H9 (cell line): ENCODE measurements at regions not wholly inside any gene's neighbourhood (a gene's known extent, or its start where the extent isn't known, plus 50 kb on each side); places are given as distances from the start of the nearest gene placed in this dataset.

Source experiments
- DNase-seq: peaks from one replicate; pipeline ENCODE4 v3.0.0-alpha.2; 2017
- H2AFZ ChIP-seq: one replicate; pipeline ENCODE4 v1.6.1; 2013; ENCODE audit warnings: mild to moderate bottlenecking, low read length, control low read depth, moderate library complexity
- H2AK5ac ChIP-seq: 2 replicates; pipeline ENCODE4 v1.6.1; 2013; ENCODE audit warnings: low read length, control low read depth, mixed read lengths; ENCODE audit not compliant: insufficient read length
- H2BK120ac ChIP-seq: one replicate; pipeline ENCODE4 v1.6.1; 2013; ENCODE audit warnings: low read depth, mild to moderate bottlenecking, low read length, control low read depth, inconsistent platforms; ENCODE audit not compliant: poor library complexity, severe bottlenecking
- H2BK12ac ChIP-seq: 2 replicates; pipeline ENCODE4 v1.6.1; 2013; ENCODE audit warnings: low read length, control low read depth, mixed read lengths, low read depth; ENCODE audit not compliant: insufficient read length
- H2BK15ac ChIP-seq: 2 replicates; pipeline ENCODE4 v1.6.1; 2013; ENCODE audit warnings: low read depth, low read length, control low read depth
- H2BK20ac ChIP-seq: one replicate; pipeline ENCODE4 v1.6.1; 2013; ENCODE audit warnings: low read depth, mild to moderate bottlenecking, low read length, control low read depth, inconsistent platforms; ENCODE audit not compliant: poor library complexity, severe bottlenecking
- H2BK5ac ChIP-seq: 2 replicates; pipeline ENCODE4 v1.6.1; 2013; ENCODE audit warnings: low read length, control low read depth, mixed read lengths; ENCODE audit not compliant: insufficient read length
- H3K14ac ChIP-seq: 2 replicates; pipeline ENCODE4 v1.6.1; 2013; ENCODE audit warnings: low read length, control low read depth; ENCODE audit not compliant: insufficient read depth
- H3K18ac ChIP-seq: 2 replicates; pipeline ENCODE4 v1.6.1; 2013; ENCODE audit warnings: low read depth, mild to moderate bottlenecking, mixed read lengths, low read length, control low read depth; ENCODE audit not compliant: insufficient read length
- H3K23ac ChIP-seq: 2 replicates; pipeline ENCODE4 v1.6.1; 2013; ENCODE audit warnings: low read length, control low read depth, mixed read lengths, low read depth; ENCODE audit not compliant: insufficient read length
- H3K23me2 ChIP-seq: 2 replicates; pipeline ENCODE4 v1.6.1; 2013; ENCODE audit warnings: low read depth, mild to moderate bottlenecking, mixed read lengths, low read length, control low read depth; ENCODE audit not compliant: insufficient read length, poor library complexity, severe bottlenecking
- H3K27ac ChIP-seq: 2 replicates; pipeline ENCODE4 v1.5.1; 2013; ENCODE audit warnings: low read length, control low read depth, mixed read lengths, low read depth; ENCODE audit not compliant: insufficient read length
- H3K27me3 ChIP-seq: 2 replicates; pipeline ENCODE4 v1.6.1; 2013; ENCODE audit warnings: low read length, control low read depth, inconsistent platforms; ENCODE audit not compliant: insufficient read depth
- H3K4ac ChIP-seq: 2 replicates; pipeline ENCODE4 v1.6.1; 2013; ENCODE audit warnings: low read depth, mild to moderate bottlenecking, control low read depth, inconsistent platforms, low read length, moderate library complexity
- H3K4me1 ChIP-seq: 2 replicates; pipeline ENCODE4 v1.6.1; 2013; ENCODE audit warnings: low read length, control low read depth, inconsistent platforms; ENCODE audit not compliant: insufficient read depth
- H3K4me2 ChIP-seq: 2 replicates; pipeline ENCODE4 v1.6.1; 2013; ENCODE audit warnings: low read length, control low read depth, mixed read lengths; ENCODE audit not compliant: insufficient read length, insufficient read depth
- H3K56ac ChIP-seq: 2 replicates; pipeline ENCODE4 v1.6.1; 2013; ENCODE audit warnings: low read depth, mild to moderate bottlenecking, mixed read lengths, low read length, control low read depth; ENCODE audit not compliant: insufficient read length
- H3K79me1 ChIP-seq: 2 replicates; pipeline ENCODE4 v1.6.1; 2013; ENCODE audit warnings: low read depth, mild to moderate bottlenecking, moderate library complexity, low read length, control low read depth, inconsistent platforms; ENCODE audit not compliant: insufficient read depth, poor library complexity, severe bottlenecking
- H3K79me2 ChIP-seq: 2 replicates; pipeline ENCODE4 v1.6.1; 2013; ENCODE audit warnings: low read length, control low read depth, inconsistent platforms; ENCODE audit not compliant: insufficient read depth
- H3K9ac ChIP-seq: 2 replicates; pipeline ENCODE4 v1.6.1; 2013; ENCODE audit warnings: low read length, control low read depth, mixed read lengths; ENCODE audit not compliant: insufficient read length; ENCODE audit errors: extremely low read depth
- H3K9me3 ChIP-seq: one replicate; pipeline ENCODE4 v1.6.1; 2013; ENCODE audit warnings: low read depth, low read length, inconsistent platforms; ENCODE audit not compliant: control insufficient read depth
- H3T11ph ChIP-seq: one replicate; pipeline ENCODE4 v1.6.1; 2013; ENCODE audit warnings: mild to moderate bottlenecking, low read length, control low read depth, inconsistent platforms
- H4K20me1 ChIP-seq: one replicate; pipeline ENCODE4 v1.6.1; 2013; ENCODE audit not compliant: control insufficient read depth, insufficient read length, insufficient read depth
- H4K5ac ChIP-seq: 2 replicates; pipeline ENCODE4 v1.6.1; 2013; ENCODE audit warnings: low read depth, mild to moderate bottlenecking, mixed read lengths, low read length, control low read depth; ENCODE audit not compliant: insufficient read length
- H4K8ac ChIP-seq: replicated peaks from 2 replicates; pipeline ENCODE4 v1.6.1; 2013; ENCODE audit warnings: low read length, control low read depth, mixed read lengths, low read depth; ENCODE audit not compliant: insufficient read length
- H4K91ac ChIP-seq: 2 replicates; pipeline ENCODE4 v1.6.1; 2013; ENCODE audit warnings: low read depth, mild to moderate bottlenecking, moderate library complexity, mixed read lengths, low read length, control low read depth; ENCODE audit not compliant: insufficient read length
- H3K27ac Mint-ChIP-seq, 3 experiments: 2 replicates in 2 of 3; 3 replicates in 1 of 3; pipeline ENCODE4 v1.8.0; 2020 to 2021; ENCODE audit warnings: mixed read lengths in 3 of 3, mild to moderate bottlenecking in 1 of 3, moderate library complexity in 1 of 3
- H3K27me3 Mint-ChIP-seq: 2 replicates; pipeline ENCODE4 v1.8.0; 2021; ENCODE audit warnings: low read depth, mild to moderate bottlenecking, moderate library complexity, mixed read lengths
- H3K36me3 Mint-ChIP-seq, 3 experiments: 2 replicates in 2 of 3; 3 replicates in 1 of 3; pipeline ENCODE4 v1.8.0; 2020 to 2021; ENCODE audit warnings: low read depth in 3 of 3, mixed read lengths in 3 of 3; ENCODE audit not compliant: insufficient read depth in 1 of 3
- H3K4me1 Mint-ChIP-seq, 2 experiments: 2 replicates each; pipeline ENCODE4 v1.8.0; 2020; ENCODE audit warnings: mixed read lengths in 2 of 2
- H3K4me3 Mint-ChIP-seq, 2 experiments: 2 replicates in 1 of 2; 3 replicates in 1 of 2; pipeline ENCODE4 v1.8.0; 2020 to 2021; ENCODE audit warnings: mild to moderate bottlenecking in 2 of 2, mixed read lengths in 2 of 2, moderate library complexity in 1 of 2
- H3K9me3 Mint-ChIP-seq, 2 experiments: 2 replicates in 1 of 2; 3 replicates in 1 of 2; pipeline ENCODE4 v1.8.0; 2020; ENCODE audit warnings: mild to moderate bottlenecking in 2 of 2, mixed read lengths in 2 of 2, moderate library complexity in 1 of 2
- CTCF ChIP-seq: fragments of 200-600 bp; sonication (generic); conservative IDR thresholded peaks from 3 replicates; pipeline ENCODE4 v1.8.0; 2021; ENCODE audit warnings: antibody characterized with exemption, mild to moderate bottlenecking
- WGBS: extraction: QIAGEN DNeasy Blood & Tissue Kit; methylation state at CpG from one replicate; pipeline ENCODE4 v1.1.7; 2013; ENCODE audit warnings: missing lambda C conversion rate, low lambda C conversion rate, mixed read lengths; ENCODE audit not compliant: insufficient read length; ENCODE audit errors: extremely low coverage; 5-methylcytosine and 5-hydroxymethylcytosine counted together

- Histone ChIP-seq H3K79me2 (no peaks in the 10 kb centered on the region), H3K18ac (no peak overlapping the region), H2BK5ac (no peak overlapping the region), H3K23ac (no peak overlapping the region), H3K56ac (no peak overlapping the region), H3K4me2 (no peak overlapping the region), H2BK20ac (no peak overlapping the region), H3K4me1 (no peaks in the 10 kb centered on the region), H4K91ac (no peak overlapping the region), H3K27me3 (no peaks in the 10 kb centered on the region), H3K4ac (no peak overlapping the region), H2AFZ (no peak overlapping the region), H2AK5ac (no peak overlapping the region), H3K9ac (no peak overlapping the region), H3K9me3 (no peaks in the 10 kb centered on the region), H3K23me2 (no peaks in the 10 kb centered on the region), H3K27ac (no peak overlapping the region), H3K14ac (no peak overlapping the region), H2BK120ac (no peak overlapping the region), H3K79me1 (no peaks in the 10 kb centered on the region), H2BK15ac (no peak overlapping the region), H3T11ph (no peak overlapping the region), H4K8ac (no peak overlapping the region), H2BK12ac (no peak overlapping the region), H4K20me1 (no peaks in the 10 kb centered on the region), H4K5ac (no peak overlapping the region)
- Mint-ChIP-seq H3K4me1 (peaks cover 18% of the 10 kb centered on the region in 2 experiments), H3K4me3 (no peak overlapping the region), H3K9me3 (peaks cover 7% of the 10 kb centered on the region in 2 experiments; a peak in 4 of 5 replicates), H3K27me3 (no peaks in the 10 kb centered on the region), H3K36me3 (peaks cover 0 to 3% (median 0%) of the 10 kb centered on the region in 3 experiments; a peak in 4 of 7 replicates), H3K27ac (no peak overlapping the region; a peak in 1 of 7 replicates)
- no peak for TF ChIP-seq CTCF
- no peak for DNase-seq
- WGBS = no CpG with 5 or more reads among the region's 4 CpGs
Measured at GRCh38 chr14:85214471-85214870, 315.5 kb upstream of the FLRT2 start.
